GM12864 (cell line): ENCODE measurements at regions not wholly inside any gene's neighbourhood (a gene's known extent, or its start where the extent isn't known, plus 50 kb on each side); places are given as distances from the start of the nearest gene placed in this dataset.

Experiments
- DNase-seq: peaks from one replicate; pipeline ENCODE4 v3.0.0-alpha.2; 2011; ENCODE audit warnings: low read depth
- H3K4me3 ChIP-seq: 2 replicates; pipeline ENCODE4 v1.5.1; 2011; ENCODE audit warnings: mild to moderate bottlenecking, low read depth, low read length, control low read depth
- TF ChIP-seq, protein P1 (sequence below): IDR thresholded peaks from 2 replicates; pipeline ENCODE4 v1.5.1; 2011; ENCODE audit warnings: low read depth, mild to moderate bottlenecking, moderate library complexity, low read length, control low read depth, inconsistent platforms; ENCODE audit errors: missing control alignments

DNA sequence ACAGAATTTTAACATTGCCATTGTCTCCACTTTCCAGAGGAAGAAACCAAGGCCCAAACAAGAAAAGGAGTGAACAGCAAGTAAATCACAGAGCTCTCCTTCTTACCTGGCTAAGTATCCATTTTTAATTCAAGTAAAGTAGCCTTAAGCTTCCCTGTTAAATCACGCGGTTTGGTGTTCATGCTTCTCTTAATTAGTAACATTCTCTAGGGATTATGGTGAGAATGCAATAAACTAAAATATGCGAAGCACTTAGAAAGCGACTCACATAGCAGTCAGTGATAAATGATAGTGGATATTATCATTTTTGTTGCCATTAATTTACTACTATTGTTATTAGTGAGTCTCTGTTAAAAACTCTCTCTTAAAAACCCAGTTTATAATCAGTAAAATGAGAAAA, 630.5 kb upstream of the TMPRSS15 start:
- no peak overlapping the region for H3K4me3 ChIP-seq
- TF ChIP-seq, protein P1, sequence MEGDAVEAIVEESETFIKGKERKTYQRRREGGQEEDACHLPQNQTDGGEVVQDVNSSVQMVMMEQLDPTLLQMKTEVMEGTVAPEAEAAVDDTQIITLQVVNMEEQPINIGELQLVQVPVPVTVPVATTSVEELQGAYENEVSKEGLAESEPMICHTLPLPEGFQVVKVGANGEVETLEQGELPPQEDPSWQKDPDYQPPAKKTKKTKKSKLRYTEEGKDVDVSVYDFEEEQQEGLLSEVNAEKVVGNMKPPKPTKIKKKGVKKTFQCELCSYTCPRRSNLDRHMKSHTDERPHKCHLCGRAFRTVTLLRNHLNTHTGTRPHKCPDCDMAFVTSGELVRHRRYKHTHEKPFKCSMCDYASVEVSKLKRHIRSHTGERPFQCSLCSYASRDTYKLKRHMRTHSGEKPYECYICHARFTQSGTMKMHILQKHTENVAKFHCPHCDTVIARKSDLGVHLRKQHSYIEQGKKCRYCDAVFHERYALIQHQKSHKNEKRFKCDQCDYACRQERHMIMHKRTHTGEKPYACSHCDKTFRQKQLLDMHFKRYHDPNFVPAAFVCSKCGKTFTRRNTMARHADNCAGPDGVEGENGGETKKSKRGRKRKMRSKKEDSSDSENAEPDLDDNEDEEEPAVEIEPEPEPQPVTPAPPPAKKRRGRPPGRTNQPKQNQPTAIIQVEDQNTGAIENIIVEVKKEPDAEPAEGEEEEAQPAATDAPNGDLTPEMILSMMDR = no peak
- DNase-seq = no peak

DNA sequence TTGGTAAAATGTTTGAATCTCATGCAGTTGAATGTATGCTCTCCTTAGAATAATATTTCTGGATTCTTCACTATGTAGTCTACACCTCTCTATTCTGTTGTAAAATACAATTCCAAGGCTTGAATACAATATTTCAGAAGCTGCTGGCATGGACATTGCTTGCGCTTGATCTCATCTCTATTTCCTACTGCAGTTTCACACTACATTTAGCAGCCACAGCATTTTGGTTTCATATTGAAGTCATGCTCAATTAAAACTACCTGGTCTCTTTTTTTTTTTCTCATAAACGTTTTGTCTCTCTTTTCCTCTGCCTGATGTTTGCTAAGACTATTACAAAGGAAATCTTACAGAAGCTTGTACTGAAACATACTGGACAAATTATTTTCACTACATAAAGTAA, 631.0 kb upstream of the TMPRSS15 start:
- TF ChIP-seq, protein P1 = no peak
- no peak for DNase-seq
- H3K4me3 ChIP-seq = no peak overlapping the region

DNA sequence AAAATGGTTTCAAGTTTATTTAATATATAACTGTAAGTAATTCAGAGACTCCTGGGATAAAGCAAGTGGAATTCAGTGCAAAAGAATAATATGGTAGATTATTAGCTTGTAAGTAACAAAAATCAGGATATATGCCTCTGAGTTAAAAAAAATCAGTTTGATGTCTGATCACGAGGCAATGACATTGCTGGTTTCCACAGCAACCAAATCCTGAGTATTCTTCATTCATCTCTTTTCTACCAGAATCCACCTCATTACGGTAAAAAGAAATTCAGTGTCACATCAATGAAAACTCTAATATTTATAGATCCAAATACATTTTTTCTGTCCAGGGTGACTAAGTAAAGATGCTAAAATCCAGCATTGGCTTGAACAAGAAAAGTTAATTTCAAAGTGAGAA, 642.3 kb upstream of the TMPRSS15 start:
- no peak overlapping the region for H3K4me3 ChIP-seq
- TF ChIP-seq, protein P1 = no peak
- DNase-seq = no peak

DNA sequence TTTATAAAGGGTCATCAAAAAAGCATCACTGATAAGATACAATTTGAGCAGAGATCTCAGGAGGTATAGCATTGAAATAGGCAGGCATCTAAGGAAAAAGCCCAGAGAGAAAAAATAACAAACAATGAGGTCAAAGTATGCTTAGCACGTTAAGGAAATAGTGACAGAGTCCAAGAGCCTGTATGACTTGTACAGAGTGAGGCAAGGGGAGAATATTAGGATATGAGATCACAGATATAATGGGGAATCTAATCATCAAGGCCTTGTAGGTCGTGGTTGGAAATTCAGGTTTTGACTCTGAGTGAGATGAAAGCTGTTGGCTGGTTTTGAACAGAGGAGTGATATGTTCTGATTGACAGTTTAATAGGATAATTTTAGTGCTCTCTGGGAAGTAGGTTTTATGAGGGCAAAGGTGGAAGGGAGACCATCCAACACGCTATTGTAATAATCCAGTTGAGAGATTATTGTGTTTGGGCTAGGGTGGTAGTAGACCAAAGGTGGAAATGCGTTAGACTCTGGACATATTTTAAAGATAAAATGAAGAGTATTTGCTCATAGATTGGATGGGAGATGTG, 644.6 kb upstream of the TMPRSS15 start:
- no peak overlapping the region for H3K4me3 ChIP-seq
- no peak for DNase-seq
- TF ChIP-seq, protein P1 = no peak

DNA sequence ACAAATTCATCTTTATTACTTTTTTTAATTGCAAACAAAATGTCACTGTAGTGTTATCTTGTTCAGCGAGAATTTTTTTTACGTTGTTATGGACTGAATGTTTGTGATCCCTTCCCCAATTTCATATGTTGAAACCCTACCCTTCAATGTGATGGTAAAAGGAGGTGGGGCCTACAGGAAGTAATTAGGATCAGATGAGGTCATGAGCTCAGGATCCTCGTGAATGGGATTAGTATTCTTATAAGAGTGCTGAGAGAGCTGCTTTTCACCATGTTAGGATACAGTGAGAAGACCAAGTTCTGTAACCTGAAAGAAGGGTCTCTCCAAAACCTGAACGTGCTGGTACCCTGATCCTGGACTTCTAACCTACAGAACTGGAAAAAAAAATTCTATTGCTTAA, 646.0 kb upstream of the TMPRSS15 start:
- no peak overlapping the region for H3K4me3 ChIP-seq
- TF ChIP-seq, protein P1 = no peak
- no peak for DNase-seq

DNA sequence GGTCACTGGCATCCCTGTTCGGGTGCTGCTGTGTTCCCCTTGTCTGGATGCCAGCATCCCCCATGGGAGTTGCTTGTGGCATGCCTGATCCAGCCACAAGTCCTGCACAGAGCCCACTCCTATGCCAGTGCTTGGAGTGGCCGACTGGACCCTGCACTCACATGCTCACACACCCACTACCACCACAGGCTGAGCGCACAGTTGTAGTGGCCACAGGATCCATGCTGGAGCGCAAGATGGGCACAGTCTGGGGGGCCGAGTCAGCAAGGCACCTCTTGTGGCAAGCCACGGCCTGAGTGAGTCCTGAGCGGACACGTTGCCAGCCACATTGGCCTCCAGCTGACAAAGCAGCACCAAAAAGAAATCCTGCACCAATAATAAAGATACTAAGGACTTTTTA, 661.6 kb upstream of the TMPRSS15 start:
- TF ChIP-seq, protein P1 = no peak
- H3K4me3 ChIP-seq = no peak overlapping the region
- DNase-seq = no peak

DNA sequence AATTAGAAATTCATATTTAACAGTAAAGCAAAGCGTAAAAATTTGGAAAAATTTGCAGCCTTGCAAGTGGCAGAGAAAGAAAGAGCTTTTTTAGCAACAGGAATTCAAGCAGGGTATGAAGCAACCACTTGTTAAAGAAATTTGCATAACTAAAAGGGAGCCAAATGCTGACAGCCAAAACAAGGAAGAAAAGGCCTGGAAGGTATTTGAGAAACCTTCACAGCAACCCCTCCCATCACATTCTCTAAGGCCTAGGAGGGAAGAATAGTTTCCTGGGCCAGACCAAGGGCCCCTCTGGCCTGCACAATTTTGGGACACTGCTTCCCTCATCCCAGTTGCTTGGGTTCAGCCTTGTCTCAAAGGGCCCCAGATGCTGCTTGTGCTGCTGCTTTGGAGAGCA, 672.4 kb upstream of the TMPRSS15 start:
- TF ChIP-seq, protein P1 = no peak
- DNase-seq = no peak
- no peak overlapping the region for H3K4me3 ChIP-seq
